Activated naive CD4-positive, alpha-beta T cell treated with anti-CD3 and anti-CD28 coated beads, Interleukin-2, amount 50 U/mL, for 72 hours (primary cell): ENCODE measurements at regions not wholly inside any gene's neighbourhood (a gene's known extent, or its start where the extent isn't known, plus 50 kb on each side); places are given as distances from the start of the nearest gene placed in this dataset.
"Not testable (repeated sequence)": the region's sequence is repeated elsewhere in the genome, so short reads cannot be mapped to it uniquely, and the experiment has no call there.

ENCODE experiments used
- ATAC-seq, 2 donors: fragments of 150-1000 bp; cut with Tn5 transposase; 2 replicates each; pipeline ENCODE4 v1.10.0; 2021; ENCODE audit warnings: mild to moderate bottlenecking in 2 of 2, moderate library complexity in 2 of 2
- DNase-seq, 2 donors: peaks; one replicate each; pipeline ENCODE4 v3.0.0; 2021 to 2022; ENCODE audit warnings: low spot score in 2 of 2
- H3K27ac Mint-ChIP-seq, 2 donors: one replicate each; pipeline ENCODE4 v1.8.0; 2022; ENCODE audit warnings: mild to moderate bottlenecking in 2 of 2, mixed read lengths in 2 of 2
- H3K36me3 Mint-ChIP-seq, 2 donors: one replicate each; pipeline ENCODE4 v1.8.0; 2022; ENCODE audit warnings: mixed read lengths in 2 of 2
- H3K9me3 Mint-ChIP-seq, 2 donors: one replicate each; pipeline ENCODE4 v1.8.0; 2022; ENCODE audit warnings: mixed read lengths in 2 of 2

GRCh38 chr2:114018464-114018863 is 128.6 kb downstream of the ACTR3 start:
- H3K9me3 Mint-ChIP-seq, DNase-seq, ATAC-seq, H3K27ac Mint-ChIP-seq: not testable (repeated sequence)
- peaks cover 0 to 17% of the 10 kb centered on the region in 2 donors for H3K36me3 Mint-ChIP-seq

- H3K9me3 Mint-ChIP-seq = no peaks in the 10 kb centered on the region
- H3K36me3 Mint-ChIP-seq = peaks cover 0 to 16% of the 10 kb centered on the region in 2 donors
- ATAC-seq (no peak), DNase-seq (no peak)
- H3K27ac Mint-ChIP-seq = no peak overlapping the region
Measured at GRCh38 chr2:114020668-114021067, 130.8 kb downstream of the ACTR3 start.

- DNase-seq (no peak), ATAC-seq (peak in 1 of 2 donors; percentile 66)
- H3K9me3 Mint-ChIP-seq = no peaks in the 10 kb centered on the region
- peaks cover 0 to 10% of the 10 kb centered on the region in 2 donors for H3K36me3 Mint-ChIP-seq
- no peak overlapping the region for H3K27ac Mint-ChIP-seq
Measured at GRCh38 chr2:114022360-114023085, 132.6 kb downstream of the ACTR3 start.

- Mint-ChIP-seq H3K27ac (no peak overlapping the region), H3K9me3 (peaks cover 4% of the 10 kb centered on the region in 2 donors), H3K36me3 (peaks cover 0 to 6% of the 10 kb centered on the region in 2 donors)
- ATAC-seq = no peak
- no peak for DNase-seq
Measured at GRCh38 chr2:114024326-114024725, 134.4 kb downstream of the ACTR3 start.

GRCh38 chr2:114025030-114025429 is 135.1 kb downstream of the ACTR3 start:
- no peak for DNase-seq
- peaks cover 0 to 6% of the 10 kb centered on the region in 2 donors for H3K36me3 Mint-ChIP-seq
- no peak overlapping the region for H3K27ac Mint-ChIP-seq
- peaks cover 4% of the 10 kb centered on the region in 2 donors for H3K9me3 Mint-ChIP-seq
- no peak for ATAC-seq

GRCh38 chr2:114027437-114027836 is 137.5 kb downstream of the ACTR3 start:
- DNase-seq = no peak
- no peak for ATAC-seq

GRCh38 chr2:114031605-114032505 is 142.0 kb downstream of the ACTR3 start:
- H3K27ac Mint-ChIP-seq = no peak overlapping the region
- H3K9me3 Mint-ChIP-seq = peaks cover 4% of the 10 kb centered on the region in 2 donors
- DNase-seq = no peak
- no peaks in the 10 kb centered on the region for H3K36me3 Mint-ChIP-seq
- ATAC-seq = no peak

More at GRCh38 chr2:114027437-114027836, 137.5 kb downstream of the ACTR3 start:
- Mint-ChIP-seq H3K9me3 (peaks cover 4% of the 10 kb centered on the region in 2 donors), H3K27ac (no peak overlapping the region), H3K36me3 (no peaks in the 10 kb centered on the region)

- H3K9me3 Mint-ChIP-seq = peaks cover 4% of the 10 kb centered on the region in 2 donors
- ATAC-seq (no peak), DNase-seq (no peak)
- H3K27ac Mint-ChIP-seq = no peak overlapping the region
- no peaks in the 10 kb centered on the region for H3K36me3 Mint-ChIP-seq
Measured at GRCh38 chr2:114032705-114033104, 142.8 kb downstream of the ACTR3 start.

GRCh38 chr2:114034742-114035141 is 144.9 kb downstream of the ACTR3 start:
- H3K36me3 Mint-ChIP-seq = no peaks in the 10 kb centered on the region
- H3K9me3 Mint-ChIP-seq = no peaks in the 10 kb centered on the region
- no peak for ATAC-seq

GRCh38 chr2:114038710-114039109 is 148.8 kb downstream of the ACTR3 start:
- no peak for DNase-seq
- Mint-ChIP-seq H3K36me3 (no peaks in the 10 kb centered on the region), H3K9me3 (no peaks in the 10 kb centered on the region), H3K27ac (no peak overlapping the region)
- no peak for ATAC-seq

More at GRCh38 chr2:114034742-114035141, 144.9 kb downstream of the ACTR3 start:
- H3K27ac Mint-ChIP-seq = no peak overlapping the region
- no peak for DNase-seq

- no peaks in the 10 kb centered on the region for H3K9me3 Mint-ChIP-seq
- no peak overlapping the region for H3K27ac Mint-ChIP-seq
- no peak for DNase-seq
- ATAC-seq = no peak
- no peaks in the 10 kb centered on the region for H3K36me3 Mint-ChIP-seq
Measured at GRCh38 chr2:114039677-114040076, 149.8 kb downstream of the ACTR3 start.

- DNase-seq (no peak), ATAC-seq (no peak)
- no peak overlapping the region for H3K27ac Mint-ChIP-seq
- no peaks in the 10 kb centered on the region for H3K9me3 Mint-ChIP-seq
- H3K36me3 Mint-ChIP-seq = no peaks in the 10 kb centered on the region
Measured at GRCh38 chr2:114040826-114041225, 150.9 kb downstream of the ACTR3 start.

- Mint-ChIP-seq H3K9me3 (no peaks in the 10 kb centered on the region), H3K36me3 (no peaks in the 10 kb centered on the region), H3K27ac (no peak overlapping the region)
- DNase-seq (no peak), ATAC-seq (no peak)
Measured at GRCh38 chr2:114044985-114045384, 155.1 kb downstream of the ACTR3 start.

- Mint-ChIP-seq H3K9me3 (no peaks in the 10 kb centered on the region), H3K27ac (no peak overlapping the region), H3K36me3 (no peaks in the 10 kb centered on the region)
- ATAC-seq = no peak
- no peak for DNase-seq
Measured at GRCh38 chr2:114046373-114046772, 156.5 kb downstream of the ACTR3 start.

GRCh38 chr2:114046866-114047435 is 157.1 kb downstream of the ACTR3 start:
- no peak for DNase-seq
- no peak for ATAC-seq
- Mint-ChIP-seq H3K36me3 (no peaks in the 10 kb centered on the region), H3K9me3 (no peaks in the 10 kb centered on the region), H3K27ac (no peak overlapping the region)

GRCh38 chr2:114049280-114049679 is 159.4 kb downstream of the ACTR3 start:
- DNase-seq (no peak), ATAC-seq (no peak)
- H3K27ac Mint-ChIP-seq = no peak overlapping the region
- no peaks in the 10 kb centered on the region for H3K36me3 Mint-ChIP-seq
- H3K9me3 Mint-ChIP-seq = no peaks in the 10 kb centered on the region

GRCh38 chr2:114049826-114050225 is 159.9 kb downstream of the ACTR3 start:
- Mint-ChIP-seq H3K9me3 (no peaks in the 10 kb centered on the region), H3K36me3 (no peaks in the 10 kb centered on the region), H3K27ac (no peak overlapping the region)
- no peak for DNase-seq
- no peak for ATAC-seq
